HepG2 (cell line): ENCODE measurements at regions not wholly inside any gene's neighbourhood (a gene's known extent, or its start where the extent isn't known, plus 50 kb on each side); places are given as distances from the start of the nearest gene placed in this dataset.

Experiments
- ATAC-seq: fragments of 200-7000 bp; cut with Tn5 transposase; 3 replicates; pipeline ENCODE4 v1.9.1; 2020; ENCODE audit warnings: mild to moderate bottlenecking, moderate library complexity
- BruUV-seq: library from RNA; stranded (reverse); fragments of 400-500 nt; replicated peaks from 2 replicates; lab custom pipeline; 2021; lab: Mats Ljungman, UMichigan
- CTCF ChIA-PET: fragments of 300-600 bp; formaldehyde crosslinking; extraction: SDS; loops from one replicate; lab custom pipeline; 2021; ENCODE audit warnings: low total read pairs, inconsistent platforms, low intra/inter-chr PET ratio; lab: Yijun Ruan, JAX
- POLR2A ChIA-PET: fragments of 350-600 bp; sonication (Branson Sonifier 250); formaldehyde crosslinking; loops from one replicate; lab custom pipeline; 2020; ENCODE audit warnings: antibody characterized with exemption, inconsistent platforms; lab: Yijun Ruan, JAX
- DNase-seq: peaks from one replicate; pipeline ENCODE4 v3.0.0-alpha.2; 2015; ENCODE audit warnings: low spot score
- FAIRE-seq: peaks from 3 replicates; lab custom pipeline; 2011; peaks lifted over from hg19 to GRCh38; lab: Jason Lieb, UNC
- H2AFZ ChIP-seq: one replicate; pipeline ENCODE4 v1.6.1; 2011; ENCODE audit warnings: low read length, inconsistent platforms
- H3K27ac ChIP-seq: fragments of 300-600 bp; 3 replicates; pipeline ENCODE4 v1.8.0; 2011; ENCODE audit warnings: mixed run types, mild to moderate bottlenecking, mixed read lengths, low read length, inconsistent platforms; ENCODE audit not compliant: insufficient read depth; ENCODE audit errors: extremely low read length
- H3K27me3 ChIP-seq, 2 experiments: fragments of 200-600 bp in 1 of 2; 2 replicates in 1 of 2; 3 replicates in 1 of 2; pipeline versions ENCODE4 v1.6.0 to v1.8.0; 2011; ENCODE audit warnings: low read length in 2 of 2, mild to moderate bottlenecking in 2 of 2, moderate library complexity in 2 of 2, inconsistent platforms in 1 of 2; ENCODE audit not compliant: insufficient read depth in 2 of 2, control insufficient read depth in 1 of 2
- H3K36me3 ChIP-seq, 2 experiments: fragments of 200-600 bp in 1 of 2; replicated peaks in 1 of 2; 2 replicates in 1 of 2; 3 replicates in 1 of 2; pipeline versions ENCODE4 v1.5.1 to v1.8.0; 2011; ENCODE audit warnings: low read length in 2 of 2, inconsistent platforms in 1 of 2; ENCODE audit not compliant: insufficient read depth in 2 of 2, control insufficient read depth in 1 of 2
- H3K4me1 ChIP-seq: 2 replicates; pipeline ENCODE4 v1.5.1; 2012; ENCODE audit warnings: low read length, inconsistent platforms; ENCODE audit not compliant: insufficient read depth
- H3K4me2 ChIP-seq: 2 replicates; pipeline ENCODE4 v1.6.0; 2011; ENCODE audit warnings: low read depth, low read length, inconsistent platforms
- H3K4me3 ChIP-seq, 3 experiments: fragments of 200-600 bp in 1 of 3; sonication (generic), shearing (Covaris generic) in 1 of 3; replicated peaks in 1 of 3; 2 replicates each; pipeline ENCODE4 v1.5.1; 2011 to 2016; ENCODE audit warnings: low read length in 3 of 3, inconsistent platforms in 2 of 3, low read depth in 2 of 3, mild to moderate bottlenecking in 2 of 3, control low read depth in 1 of 3, mixed read lengths in 1 of 3; ENCODE audit not compliant: insufficient read depth in 1 of 3
- H3K79me2 ChIP-seq: one replicate; pipeline ENCODE4 v1.6.1; 2011; ENCODE audit warnings: low read length, inconsistent platforms; ENCODE audit not compliant: insufficient read depth
- H3K9ac ChIP-seq: 2 replicates; pipeline ENCODE4 v1.6.0; 2011; ENCODE audit warnings: mild to moderate bottlenecking, low read depth, low read length, inconsistent platforms; ENCODE audit not compliant: insufficient read depth
- H3K9me3 ChIP-seq: 2 replicates; pipeline ENCODE4 v1.5.1; 2012; ENCODE audit warnings: mild to moderate bottlenecking, low read length
- H4K20me1 ChIP-seq: 2 replicates; pipeline ENCODE4 v1.6.0; 2011; ENCODE audit warnings: inconsistent platforms, mild to moderate bottlenecking, low read length, moderate library complexity; ENCODE audit not compliant: insufficient read depth
- BCL3 ChIP-seq: sonication (generic); formaldehyde crosslinking; IDR thresholded peaks from 2 replicates; pipeline ENCODE4 v1.5.1; 2020; ENCODE audit warnings: mild to moderate bottlenecking, missing genetic modification reagents, moderate library complexity
- GATAD2A ChIP-seq: IDR thresholded peaks from 2 replicates; pipeline ENCODE4 v1.6.1; 2016
- RFXANK ChIP-seq: IDR thresholded peaks from 2 replicates; pipeline ENCODE4 v1.6.1; 2016
- SOX13 ChIP-seq, 3 experiments: fragments of 450-650 bp in 1 of 3; sonication (generic) in 1 of 3; formaldehyde crosslinking in 1 of 3; IDR thresholded peaks in 2 of 3; conservative IDR thresholded peaks in 1 of 3; 2 replicates each; pipeline versions ENCODE4 v1.5.0 to v1.6.1; 2016 to 2020; ENCODE audit warnings: antibody characterized with exemption in 1 of 3, mild to moderate bottlenecking in 1 of 3, missing compliant biosample characterization in 1 of 3, missing genetic modification reagents in 1 of 3, moderate library complexity in 1 of 3
- ZNF17 ChIP-seq: sonication (generic); formaldehyde crosslinking; IDR thresholded peaks from 2 replicates; pipeline ENCODE4 v1.5.0; 2020; ENCODE audit warnings: mild to moderate bottlenecking, missing genetic modification reagents
- ZNF260 ChIP-seq: sonication (generic); formaldehyde crosslinking; IDR thresholded peaks from 2 replicates; pipeline ENCODE4 v1.4.0; 2020; ENCODE audit warnings: missing genetic modification reagents, low read depth, mild to moderate bottlenecking, borderline replicate concordance
- ZNF354B ChIP-seq: sonication (generic); formaldehyde crosslinking; IDR thresholded peaks from 2 replicates; pipeline ENCODE4 v1.8.0; 2022; ENCODE audit warnings: mild to moderate bottlenecking, missing genetic modification reagents
- in situ Hi-C: cut with HindIII; loops from 2 replicates; pipeline ENCODE4 v1.10.0; 2017; ENCODE audit warnings: low pct_unique_long_range_greater_than_20kb; ENCODE audit not compliant: extremely low pct_ligation_motif_present
- intact Hi-C: fragments of 100-400 bp; cut with micrococcal nuclease; formaldehyde crosslinking; loops from one replicate; pipeline ENCODE4 v1.10.0; 2022; ENCODE audit not compliant: unreplicated experiment
- TF ChIP-seq, protein P1 (sequence below): sonication (generic); formaldehyde crosslinking; IDR thresholded peaks from 2 replicates; pipeline ENCODE4 v1.5.1; 2020; ENCODE audit warnings: missing genetic modification reagents, mild to moderate bottlenecking, borderline replicate concordance

DNA sequence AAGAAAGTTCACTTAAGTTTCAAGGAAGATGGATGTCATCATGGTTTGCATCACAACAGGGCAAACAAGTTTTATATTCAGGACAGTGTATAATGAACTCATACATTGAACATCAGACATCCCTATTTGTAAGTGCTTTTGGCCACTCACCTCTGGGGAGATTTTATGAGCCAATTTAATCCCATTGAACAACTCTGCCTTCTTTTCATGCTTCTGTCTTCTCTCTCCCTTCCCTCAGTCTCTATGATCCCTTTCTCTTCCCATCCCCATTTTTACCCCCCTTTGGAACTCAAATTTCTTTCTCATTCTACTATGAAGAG, 234.3 kb upstream of the POU2AF2 start:
- no peak for FAIRE-seq
- Histone ChIP-seq H2AFZ (no peak overlapping the region), H3K4me1 (no peaks in the 10 kb centered on the region), H3K4me2 (no peak overlapping the region), H3K9me3 (no peaks in the 10 kb centered on the region), H3K79me2 (no peaks in the 10 kb centered on the region), H3K27ac (no peak overlapping the region), H3K36me3 (no peaks in the 10 kb centered on the region), H4K20me1 (no peaks in the 10 kb centered on the region), H3K27me3 (peaks cover 2 to 17% of the 10 kb centered on the region in 2 experiments; a peak in 2 of 5 replicates), H3K4me3 (no peak overlapping the region), H3K9ac (no peak overlapping the region)
- DNase-seq, result no peak
- POLR2A ChIA-PET, result no interaction called here
- CTCF ChIA-PET, result no interaction called here
- ATAC-seq, result no peak
- in situ Hi-C loops (no loop called here), intact Hi-C loops (no loop called here)
- BruUV-seq, result no TSS peak
- TF ChIP-seq, protein P1, sequence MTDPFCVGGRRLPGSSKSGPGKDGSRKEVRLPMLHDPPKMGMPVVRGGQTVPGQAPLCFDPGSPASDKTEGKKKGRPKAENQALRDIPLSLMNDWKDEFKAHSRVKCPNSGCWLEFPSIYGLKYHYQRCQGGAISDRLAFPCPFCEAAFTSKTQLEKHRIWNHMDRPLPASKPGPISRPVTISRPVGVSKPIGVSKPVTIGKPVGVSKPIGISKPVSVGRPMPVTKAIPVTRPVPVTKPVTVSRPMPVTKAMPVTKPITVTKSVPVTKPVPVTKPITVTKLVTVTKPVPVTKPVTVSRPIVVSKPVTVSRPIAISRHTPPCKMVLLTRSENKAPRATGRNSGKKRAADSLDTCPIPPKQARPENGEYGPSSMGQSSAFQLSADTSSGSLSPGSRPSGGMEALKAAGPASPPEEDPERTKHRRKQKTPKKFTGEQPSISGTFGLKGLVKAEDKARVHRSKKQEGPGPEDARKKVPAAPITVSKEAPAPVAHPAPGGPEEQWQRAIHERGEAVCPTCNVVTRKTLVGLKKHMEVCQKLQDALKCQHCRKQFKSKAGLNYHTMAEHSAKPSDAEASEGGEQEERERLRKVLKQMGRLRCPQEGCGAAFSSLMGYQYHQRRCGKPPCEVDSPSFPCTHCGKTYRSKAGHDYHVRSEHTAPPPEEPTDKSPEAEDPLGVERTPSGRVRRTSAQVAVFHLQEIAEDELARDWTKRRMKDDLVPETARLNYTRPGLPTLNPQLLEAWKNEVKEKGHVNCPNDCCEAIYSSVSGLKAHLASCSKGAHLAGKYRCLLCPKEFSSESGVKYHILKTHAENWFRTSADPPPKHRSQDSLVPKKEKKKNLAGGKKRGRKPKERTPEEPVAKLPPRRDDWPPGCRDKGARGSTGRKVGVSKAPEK (CRISPR knock-in tag), result no peak
- TF ChIP-seq RFXANK (no peak), GATAD2A (CRISPR knock-in tag) (no peak), ZNF17 (CRISPR knock-in tag) (no peak), ZNF260 (CRISPR knock-in tag) (no peak), BCL3 (CRISPR knock-in tag) (no peak), ZNF354B (CRISPR knock-in tag) (no peak), SOX13 (IDR thresholded peaks at IDR 0.05) (no peak), SOX13 (CRISPR knock-in tag; conservative IDR thresholded peaks at IDR 0.05 in 1 of 2, IDR thresholded peaks at IDR 0.05 in 1 of 2) (no peak)
